Large intestine (tissue), 3 donors: ENCODE measurements at regions not wholly inside any gene's neighbourhood (a gene's known extent, or its start where the extent isn't known, plus 50 kb on each side); places are given as distances from the start of the nearest gene placed in this dataset.
"Not testable (repeated sequence)": the region's sequence is repeated elsewhere in the genome, so short reads cannot be mapped to it uniquely, and the experiment has no call there.

Source experiments
- DNase-seq, 2 donors: peaks; one replicate each; pipeline versions ENCODE4 v3.0.0 to v3.0.0-alpha.2; 2013
- H3K27ac ChIP-seq: one replicate; pipeline ENCODE4 v1.5.1; 2013; ENCODE audit warnings: low read length
- H3K27me3 ChIP-seq: 2 replicates; pipeline ENCODE4 v1.6.1; 2013; ENCODE audit warnings: low read length; ENCODE audit not compliant: control insufficient read depth, insufficient read depth
- H3K36me3 ChIP-seq: 2 replicates; pipeline ENCODE4 v1.6.1; 2013; ENCODE audit warnings: low read length; ENCODE audit not compliant: control insufficient read depth, insufficient read depth
- H3K4me1 ChIP-seq: one replicate; pipeline ENCODE4 v1.6.1; 2013; ENCODE audit warnings: low read length; ENCODE audit not compliant: control insufficient read depth, insufficient read depth
- H3K4me3 ChIP-seq: one replicate; pipeline ENCODE4 v1.5.1; 2013; ENCODE audit warnings: low read length
- H3K9me3 ChIP-seq: one replicate; pipeline ENCODE4 v1.6.1; 2013; ENCODE audit warnings: mild to moderate bottlenecking, low read depth, low read length, moderate library complexity; ENCODE audit not compliant: control insufficient read depth
- WGBS: methylation state at CpG from one replicate; pipeline ENCODE4 v1.1.5; 2013; ENCODE audit warnings: low lambda C conversion rate; ENCODE audit not compliant: insufficient coverage; 5-methylcytosine and 5-hydroxymethylcytosine counted together

DNA sequence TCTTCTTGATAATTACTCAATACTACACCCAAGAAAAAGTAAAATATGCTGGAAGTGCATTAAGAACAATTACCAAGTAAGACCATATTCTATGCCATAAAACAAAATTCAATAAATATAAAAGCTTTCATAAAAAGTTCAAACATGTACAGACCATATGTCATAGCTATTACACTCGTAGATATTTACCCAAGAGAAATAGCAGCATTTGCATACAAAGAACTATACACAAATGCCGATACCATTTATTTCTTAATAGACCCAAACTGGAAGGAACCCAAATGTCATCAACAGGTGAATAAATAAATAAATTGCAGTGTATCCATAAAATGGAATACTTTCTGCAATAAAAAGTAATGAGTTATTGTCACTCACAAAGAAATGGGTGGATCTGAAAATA lies 78.3 kb upstream of the SLC16A7 start:
- WGBS = 80% methylated on average over 1 of the region's 2 CpGs

DNA sequence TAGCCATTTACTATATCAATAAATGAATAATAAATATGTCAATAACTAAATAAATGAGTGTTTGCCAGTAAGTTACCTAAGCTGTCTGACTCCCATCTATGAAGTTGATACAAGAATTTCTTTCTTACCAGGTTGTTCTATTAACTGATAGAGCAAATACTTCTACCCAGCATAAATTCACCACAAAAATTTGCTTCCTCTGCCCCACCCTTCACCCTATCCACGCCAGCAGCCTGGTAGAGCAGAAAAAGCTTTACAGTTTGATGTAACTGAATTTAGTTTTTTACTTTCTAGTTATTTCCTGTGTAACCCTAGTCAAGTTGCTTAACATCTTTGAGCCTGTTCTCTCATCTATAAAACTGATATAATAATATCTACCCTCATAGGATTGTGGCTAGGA lies 94.9 kb upstream of the SLC16A7 start:
- 88% methylated on average over 1 of the region's 1 CpG for WGBS
- Histone ChIP-seq H3K27ac (no peak overlapping the region), H3K9me3 (no peaks in the 10 kb centered on the region), H3K4me3 (no peak overlapping the region), H3K4me1 (no peaks in the 10 kb centered on the region), H3K36me3 (no peaks in the 10 kb centered on the region), H3K27me3 (no peaks in the 10 kb centered on the region)
- no peak for DNase-seq

More for the DNA sequence above, 78.3 kb upstream of the SLC16A7 start:
- Histone ChIP-seq H3K4me1 (no peaks in the 10 kb centered on the region), H3K27ac (no peak overlapping the region), H3K36me3 (no peaks in the 10 kb centered on the region), H3K9me3 (no peaks in the 10 kb centered on the region), H3K27me3 (no peaks in the 10 kb centered on the region), H3K4me3 (no peak overlapping the region)
- no peak for DNase-seq

DNA sequence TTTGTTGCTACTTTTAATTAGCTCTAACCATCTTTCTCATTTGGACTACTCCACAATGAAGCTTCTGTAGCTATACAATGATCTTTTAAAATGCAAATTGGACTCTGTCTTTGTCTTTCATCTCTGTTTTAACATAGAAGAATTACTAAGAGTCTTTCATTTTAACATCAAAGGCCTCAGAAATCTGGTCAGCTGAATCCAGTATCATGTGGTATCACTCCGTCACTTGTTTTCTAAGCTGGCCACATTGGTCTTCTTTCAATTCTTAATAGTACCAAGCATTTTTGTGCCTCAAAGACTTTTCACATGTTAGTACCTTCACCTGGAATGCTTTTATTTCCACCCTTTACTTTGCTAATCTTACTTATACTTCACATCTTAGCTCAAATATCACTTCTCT lies 95.5 kb upstream of the SLC16A7 start:
- H3K4me1 ChIP-seq = no peaks in the 10 kb centered on the region
- no peaks in the 10 kb centered on the region for H3K9me3 ChIP-seq
- no CpG with 5 or more reads among the region's 1 CpG for WGBS
- H3K4me3 ChIP-seq = no peak overlapping the region
- no peak overlapping the region for H3K27ac ChIP-seq
- no peaks in the 10 kb centered on the region for H3K27me3 ChIP-seq
- DNase-seq = no peak
- H3K36me3 ChIP-seq = no peaks in the 10 kb centered on the region

DNA sequence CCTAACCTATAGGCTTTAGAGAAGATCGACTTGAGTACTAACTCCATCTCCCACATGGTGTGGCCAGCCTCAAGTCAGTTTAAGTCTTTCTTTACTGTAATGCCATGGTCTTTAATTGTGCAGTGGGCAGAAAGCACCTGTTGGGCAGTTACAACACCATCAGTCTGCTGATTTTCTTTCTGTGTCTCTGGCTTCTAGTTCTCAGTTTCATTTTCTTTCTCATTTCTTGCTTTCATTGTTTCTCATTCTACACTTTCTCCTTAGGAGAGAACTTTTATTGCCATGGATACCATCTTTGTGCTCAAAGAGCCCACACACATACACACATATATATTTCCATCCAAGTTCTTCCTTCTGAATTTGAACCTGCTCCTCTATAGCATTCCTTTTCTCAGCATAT lies 96.1 kb upstream of the SLC16A7 start:
- no CpG with 5 or more reads among the region's 1 CpG for WGBS
- Histone ChIP-seq H3K27me3 (no peaks in the 10 kb centered on the region), H3K36me3 (no peaks in the 10 kb centered on the region), H3K4me3 (no peak overlapping the region), H3K27ac (no peak overlapping the region), H3K4me1 (no peaks in the 10 kb centered on the region), H3K9me3 (no peaks in the 10 kb centered on the region)
- DNase-seq = no peak

DNA sequence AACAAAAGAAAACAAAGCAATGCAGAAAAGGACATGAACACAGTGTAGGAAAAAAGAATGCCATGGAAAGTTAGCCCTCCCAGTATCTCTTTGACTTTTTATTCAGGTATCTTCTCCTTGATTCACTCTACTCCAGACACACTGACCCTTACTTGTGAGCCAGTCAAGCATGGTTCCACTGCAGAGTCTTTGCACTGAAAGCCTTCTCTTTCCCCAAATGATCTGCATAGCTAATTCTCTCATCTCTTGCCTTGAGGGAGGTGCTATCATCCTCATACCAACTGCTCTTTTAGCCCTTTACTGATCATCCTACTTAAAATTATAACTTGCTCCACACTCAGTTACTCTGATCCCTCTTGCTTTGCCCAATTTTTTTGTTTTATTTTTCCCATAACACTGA lies 101.2 kb upstream of the SLC16A7 start:
- Histone ChIP-seq H3K4me3 (no peak overlapping the region), H3K27ac (no peak overlapping the region), H3K27me3 (no peaks in the 10 kb centered on the region), H3K36me3 (no peaks in the 10 kb centered on the region), H3K9me3 (no peaks in the 10 kb centered on the region), H3K4me1 (no peaks in the 10 kb centered on the region)
- DNase-seq = no peak

DNA sequence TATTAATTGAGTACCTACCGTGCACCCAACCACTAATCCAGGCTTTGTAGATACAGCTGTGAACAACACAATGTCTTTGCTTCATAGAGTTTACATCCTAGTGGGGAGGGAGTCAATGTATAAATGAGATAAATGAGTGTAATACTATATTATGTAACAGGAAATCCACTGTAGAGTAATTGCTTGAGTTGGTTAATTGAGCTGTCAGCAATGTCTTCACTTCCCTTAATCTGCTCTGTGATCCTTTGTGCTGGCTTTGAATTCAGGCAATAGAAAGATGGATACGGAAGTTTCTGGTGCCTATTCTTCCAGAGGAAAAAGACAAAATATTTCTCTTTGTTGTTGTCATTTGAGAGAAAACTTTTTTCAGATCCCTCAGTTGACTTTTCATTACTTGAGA lies 104.0 kb upstream of the SLC16A7 start:
- WGBS = 90% methylated on average over 2 of the region's 2 CpGs

DNA sequence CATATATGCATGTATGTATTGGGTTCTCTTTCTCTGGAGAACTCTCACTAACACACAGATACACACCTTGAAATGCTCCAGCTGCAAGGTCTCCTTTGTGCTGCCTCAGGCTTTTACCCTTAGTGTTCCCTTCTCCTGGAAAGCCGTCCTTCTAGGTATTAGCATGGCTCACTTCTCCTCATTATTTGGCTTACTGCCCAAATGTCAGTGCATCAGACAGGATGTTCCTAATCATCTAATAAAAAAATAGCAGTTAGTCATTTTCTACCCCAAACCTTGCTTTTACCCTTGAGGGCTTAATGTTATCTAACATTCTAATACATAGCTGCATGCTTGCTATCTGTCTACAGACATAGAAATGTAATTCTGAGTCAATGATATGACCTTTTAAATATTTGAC lies 109.0 kb upstream of the SLC16A7 start:
- Histone ChIP-seq H3K4me1 (no peaks in the 10 kb centered on the region), H3K9me3 (no peaks in the 10 kb centered on the region), H3K27ac (no peak overlapping the region), H3K36me3 (no peaks in the 10 kb centered on the region), H3K4me3 (no peak overlapping the region), H3K27me3 (no peaks in the 10 kb centered on the region)
- no peak for DNase-seq
- 0% methylated on average over 1 of the region's 1 CpG for WGBS

More for the DNA sequence above, 104.0 kb upstream of the SLC16A7 start:
- Histone ChIP-seq H3K27me3 (no peaks in the 10 kb centered on the region), H3K4me1 (no peaks in the 10 kb centered on the region), H3K27ac (no peak overlapping the region), H3K36me3 (no peaks in the 10 kb centered on the region), H3K4me3 (no peak overlapping the region), H3K9me3 (no peaks in the 10 kb centered on the region)
- no peak for DNase-seq

DNA sequence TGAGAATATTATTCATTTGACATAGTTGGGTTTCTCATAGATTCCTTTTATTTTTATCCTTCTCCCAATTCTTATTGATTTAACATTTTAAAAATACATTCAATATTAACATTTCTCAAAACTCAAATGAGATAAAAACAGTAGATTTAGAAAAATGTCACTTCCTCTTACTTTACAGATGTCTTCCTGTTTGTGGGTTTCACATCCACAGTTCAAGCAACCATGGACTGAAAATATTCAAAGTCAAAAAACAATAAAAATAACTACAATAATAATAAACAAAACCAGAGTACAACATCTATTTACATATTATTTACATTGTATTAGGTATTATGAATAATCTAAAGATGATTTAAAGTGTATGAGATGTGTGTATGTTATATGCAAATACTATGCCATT lies 111.3 kb upstream of the SLC16A7 start:
- H3K27ac ChIP-seq = no peak overlapping the region
- H3K9me3 ChIP-seq = no peaks in the 10 kb centered on the region
- no peak overlapping the region for H3K4me3 ChIP-seq
- H3K36me3 ChIP-seq = no peaks in the 10 kb centered on the region
- no peak for DNase-seq
- no peaks in the 10 kb centered on the region for H3K4me1 ChIP-seq
- no peaks in the 10 kb centered on the region for H3K27me3 ChIP-seq

DNA sequence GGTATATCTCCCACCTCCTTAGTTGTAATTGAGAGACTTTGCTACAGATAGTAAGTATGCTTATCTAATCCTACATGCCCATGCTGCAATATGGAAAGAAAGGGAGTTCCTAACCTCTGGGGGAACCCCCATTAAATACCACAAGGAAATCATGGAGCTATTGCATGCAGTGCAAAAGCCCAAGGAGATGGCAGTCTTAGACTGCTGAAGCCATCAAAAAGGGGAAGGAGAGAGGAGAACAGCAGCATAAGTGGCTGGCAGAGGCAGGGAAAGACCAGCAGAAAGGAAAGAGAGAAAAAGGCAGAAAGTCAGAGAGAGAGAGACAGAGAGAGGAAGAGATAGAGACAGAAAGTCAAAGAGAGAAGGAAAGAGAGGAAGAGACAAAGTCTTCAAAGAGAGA lies 121.6 kb upstream of the SLC16A7 start:
- not testable (repeated sequence) for H3K4me1 ChIP-seq, H3K27ac ChIP-seq, H3K27me3 ChIP-seq, DNase-seq, H3K9me3 ChIP-seq, H3K4me3 ChIP-seq, H3K36me3 ChIP-seq

DNA sequence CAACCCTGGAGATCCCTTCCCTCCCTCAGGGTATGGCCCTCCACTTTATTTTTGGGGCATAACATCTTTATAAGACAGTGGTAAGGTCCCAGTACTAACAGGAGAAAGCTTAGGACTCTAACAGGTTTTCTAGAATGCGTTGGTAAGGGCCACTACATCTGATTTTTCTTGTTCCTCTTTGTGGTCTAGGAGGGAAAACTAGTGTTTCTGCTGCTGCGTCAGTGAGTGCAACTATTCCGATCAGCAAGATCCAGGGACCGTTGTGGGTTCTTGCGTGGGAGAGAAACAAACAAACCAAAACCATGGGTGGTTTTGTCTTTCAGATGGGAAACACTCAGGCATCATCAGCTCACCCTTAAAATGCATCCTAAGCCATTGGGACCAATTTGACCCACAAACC lies 123.6 kb upstream of the SLC16A7 start:
- no peaks in the 10 kb centered on the region for H3K36me3 ChIP-seq
- no peak for DNase-seq

DNA sequence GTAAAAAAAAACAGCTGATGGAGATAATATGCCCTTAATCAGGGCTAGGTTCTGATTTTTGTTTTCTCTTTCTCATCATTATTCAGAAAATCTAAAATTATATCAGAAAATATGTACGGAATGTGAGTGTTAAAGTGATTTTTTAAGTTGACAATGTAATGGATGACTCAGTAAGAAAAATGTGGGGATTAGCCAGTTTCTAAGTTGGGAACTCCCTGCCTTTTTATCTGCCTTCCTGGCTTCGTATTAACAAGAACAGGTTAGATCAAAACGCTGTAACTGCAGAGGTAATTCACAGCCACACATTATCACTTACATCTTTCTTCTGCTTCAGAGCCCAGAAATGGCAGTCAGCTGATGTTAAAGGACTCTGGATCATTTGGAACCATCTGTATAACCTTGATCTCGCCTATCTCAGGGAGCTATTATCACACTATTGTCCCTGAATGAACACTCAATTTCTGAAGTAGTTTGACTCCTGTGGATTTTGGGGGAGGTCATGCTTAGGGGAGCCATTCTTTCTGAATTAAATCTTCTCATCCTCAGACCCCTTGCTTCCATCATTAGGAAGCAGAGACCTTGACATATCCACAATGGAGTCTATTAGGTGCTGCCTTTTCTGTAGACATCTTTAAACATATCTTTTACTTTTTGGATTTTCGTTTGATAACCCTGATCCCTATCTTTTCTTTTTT lies 135.7 kb upstream of the SLC16A7 start:
- H3K36me3 ChIP-seq = no peaks in the 10 kb centered on the region
- H3K4me3 ChIP-seq = no peak overlapping the region
- no peaks in the 10 kb centered on the region for H3K9me3 ChIP-seq
- DNase-seq = no peak
- H3K27me3 ChIP-seq = no peaks in the 10 kb centered on the region
- no peak overlapping the region for H3K27ac ChIP-seq
- WGBS = 83% methylated on average over 2 of the region's 5 CpGs
- H3K4me1 ChIP-seq = no peaks in the 10 kb centered on the region

More for the DNA sequence above, 123.6 kb upstream of the SLC16A7 start:
- Histone ChIP-seq H3K27ac (no peak overlapping the region), H3K4me1 (no peaks in the 10 kb centered on the region), H3K9me3 (no peaks in the 10 kb centered on the region), H3K4me3 (no peak overlapping the region), H3K27me3 (no peaks in the 10 kb centered on the region)
- no CpG with 5 or more reads among the region's 5 CpGs for WGBS
